GM18858 (cell line): ENCODE measurements at regions not wholly inside any gene's neighbourhood (a gene's known extent, or its start where the extent isn't known, plus 50 kb on each side); places are given as distances from the start of the nearest gene placed in this dataset.
"Not testable (repeated sequence)": the region's sequence is repeated elsewhere in the genome, so short reads cannot be mapped to it uniquely, and the experiment has no call there.

ENCODE experiments used
- ATAC-seq: cut with Tn5 transposase; IDR thresholded peaks from one replicate; pipeline ENCODE4 v1.9.1; 2021; ENCODE audit not compliant: unreplicated experiment

DNA sequence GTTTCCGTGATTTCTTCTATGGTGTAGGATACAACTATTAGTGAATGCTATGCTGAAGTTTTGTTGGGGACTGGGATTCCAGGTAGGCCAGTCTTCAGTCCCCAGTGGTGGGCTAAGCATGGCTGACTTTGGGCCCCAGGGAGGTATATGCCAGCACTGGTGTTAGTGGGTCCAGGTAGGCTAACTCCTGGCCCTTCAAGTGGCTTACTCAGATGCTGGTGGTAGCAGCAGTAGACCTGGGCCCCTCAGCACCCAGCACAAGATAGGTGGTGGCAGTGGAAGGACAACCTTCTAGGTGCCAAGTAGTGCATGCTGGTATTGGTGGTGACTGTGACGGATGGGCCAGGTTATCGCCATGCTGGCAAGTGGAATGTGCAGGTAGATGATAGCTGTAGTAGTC lies 955.1 kb downstream of the TMTC2 start:
- ATAC-seq = no peak

DNA sequence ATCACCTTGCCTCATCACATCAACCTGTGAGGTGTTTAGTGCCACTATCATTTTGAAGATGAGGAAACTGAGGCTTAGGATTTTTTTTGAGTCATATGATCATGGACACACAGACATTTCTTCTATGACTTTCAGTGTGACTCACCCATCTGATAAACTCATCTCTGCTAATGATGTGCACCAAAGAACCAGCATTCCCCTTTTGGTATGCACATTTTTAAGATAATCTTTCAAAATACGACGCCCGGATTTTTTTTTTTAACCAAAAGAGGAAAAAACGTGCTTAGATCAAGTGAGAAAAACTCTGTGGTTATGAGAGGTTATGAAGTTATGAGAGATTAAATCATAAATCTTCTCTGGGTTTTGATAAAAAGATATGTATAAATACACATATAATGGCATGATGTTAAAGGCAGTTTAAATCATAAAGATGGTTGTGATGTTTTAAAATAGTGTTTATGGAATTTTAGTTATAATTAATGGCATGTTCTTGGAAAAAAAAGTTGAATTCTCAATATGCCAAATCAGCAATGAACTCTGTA lies 948.1 kb downstream of the TMTC2 start:
- no peak for ATAC-seq

DNA sequence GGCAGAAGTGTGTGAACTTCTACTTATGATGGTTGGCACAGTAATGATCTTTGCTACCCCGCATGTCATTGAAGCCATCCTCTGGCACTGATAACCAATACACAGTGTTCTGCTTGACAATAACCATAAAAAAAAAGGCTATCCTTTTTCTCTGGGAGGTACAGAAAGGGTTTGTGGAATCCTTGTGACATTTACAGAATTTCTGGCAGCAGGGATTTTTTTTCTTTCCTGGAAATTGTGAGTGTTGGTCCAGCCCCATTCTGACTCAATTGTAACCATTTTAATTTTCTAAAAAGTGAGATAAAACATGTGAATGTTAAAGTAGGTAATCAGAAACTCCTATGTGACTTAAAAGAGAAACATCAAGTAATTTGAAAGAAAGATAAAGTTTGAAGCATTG lies 943.8 kb downstream of the TMTC2 start:
- ATAC-seq = no peak

DNA sequence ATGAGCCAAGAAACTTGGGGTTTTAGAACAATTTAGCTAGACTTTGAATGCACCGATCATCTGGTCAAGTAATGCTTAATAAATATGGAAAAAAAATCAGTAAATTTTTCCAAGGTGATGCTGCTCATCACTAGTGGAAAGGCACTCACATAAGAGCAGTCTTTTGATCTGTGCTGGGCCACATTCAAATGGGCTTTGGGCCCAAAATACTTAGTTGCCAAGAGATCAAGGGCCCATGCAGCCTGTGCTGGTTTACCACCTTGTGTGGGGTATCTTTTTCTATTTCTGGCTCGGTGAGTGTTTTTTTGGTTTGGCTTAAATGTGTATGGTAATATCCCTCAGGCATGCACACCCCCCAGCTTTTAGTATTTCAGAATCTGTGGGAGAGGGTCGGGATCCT lies 943.2 kb downstream of the TMTC2 start:
- ATAC-seq = no peak

DNA sequence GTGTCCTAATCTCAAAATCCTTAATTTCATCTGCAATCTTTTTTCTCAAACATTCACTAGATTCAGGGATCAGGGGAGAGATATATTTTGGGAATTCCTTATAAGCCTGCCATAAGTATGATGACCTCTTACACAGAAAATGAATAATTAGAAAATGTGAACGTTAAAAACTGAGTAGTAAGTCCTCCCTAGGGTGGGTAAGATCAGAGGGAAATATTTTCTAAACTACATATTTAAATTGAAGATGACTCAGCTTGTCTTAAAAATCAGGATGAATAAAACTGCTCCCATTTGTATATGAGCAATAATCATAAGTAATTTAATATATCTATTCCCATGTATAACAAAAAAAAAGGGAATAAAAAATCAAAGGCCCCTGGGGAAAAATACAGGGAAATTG lies 935.5 kb downstream of the TMTC2 start:
- no peak for ATAC-seq

DNA sequence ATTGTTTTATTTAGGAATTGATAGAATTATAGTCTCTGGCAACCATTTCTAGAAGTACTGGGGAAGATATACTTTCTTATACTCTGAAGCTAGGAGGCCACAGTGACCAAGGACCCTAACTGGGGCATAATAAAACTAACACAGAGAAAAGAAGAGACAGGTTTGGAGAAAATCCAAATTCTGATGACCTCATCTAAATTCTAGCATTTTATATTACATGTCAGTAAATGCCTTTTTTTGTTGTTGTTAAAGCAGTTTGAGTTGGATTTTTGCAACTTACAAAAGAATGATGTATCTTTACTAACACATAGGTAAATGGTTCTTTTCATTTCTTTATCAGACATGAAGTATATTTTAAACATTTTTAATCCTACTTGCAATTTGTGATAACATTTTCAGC lies 933.3 kb downstream of the TMTC2 start:
- no peak for ATAC-seq

DNA sequence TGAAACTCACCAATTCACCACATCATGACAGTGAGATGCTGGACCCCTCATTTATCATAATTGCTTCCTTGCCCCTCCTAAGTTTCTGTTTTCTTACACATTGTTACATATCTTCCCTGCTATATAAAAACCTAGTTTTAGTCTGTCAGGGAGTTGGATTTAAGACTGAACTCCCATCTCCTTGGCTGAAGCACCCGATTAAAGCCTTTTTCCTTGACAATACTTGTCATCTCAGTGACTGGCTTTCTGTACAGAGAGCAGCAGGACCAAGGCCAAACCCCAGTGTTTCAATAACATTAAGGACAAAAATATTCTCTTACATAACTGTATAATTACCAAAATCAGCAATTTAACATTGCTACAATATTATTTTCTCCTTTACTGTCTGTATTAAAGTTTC lies 928.4 kb downstream of the TMTC2 start:
- no peak for ATAC-seq

DNA sequence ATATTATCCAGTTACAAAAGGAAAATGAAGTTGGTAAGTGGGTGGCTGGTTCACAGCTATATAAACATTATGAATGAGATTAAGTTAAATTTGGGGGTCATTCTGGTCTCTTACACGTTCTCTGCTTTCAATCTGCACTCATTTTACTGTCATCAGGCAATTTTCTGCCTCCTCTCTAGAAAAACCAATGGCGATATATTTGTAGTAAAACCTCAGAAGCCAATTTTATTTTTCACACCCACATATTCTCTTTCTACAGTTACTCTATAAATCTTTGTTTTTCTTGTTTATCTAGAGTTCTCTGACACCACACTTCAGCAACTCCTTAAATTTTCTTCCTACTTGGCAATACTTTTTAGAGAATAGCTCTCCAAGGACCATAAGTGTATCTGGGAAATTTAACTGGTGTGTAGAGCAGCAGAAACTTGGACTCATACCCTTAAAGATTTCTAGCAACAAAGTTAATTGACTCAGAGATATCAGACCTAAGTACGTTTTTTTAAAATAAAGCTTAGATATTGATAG lies 926.9 kb downstream of the TMTC2 start:
- ATAC-seq = no peak

DNA sequence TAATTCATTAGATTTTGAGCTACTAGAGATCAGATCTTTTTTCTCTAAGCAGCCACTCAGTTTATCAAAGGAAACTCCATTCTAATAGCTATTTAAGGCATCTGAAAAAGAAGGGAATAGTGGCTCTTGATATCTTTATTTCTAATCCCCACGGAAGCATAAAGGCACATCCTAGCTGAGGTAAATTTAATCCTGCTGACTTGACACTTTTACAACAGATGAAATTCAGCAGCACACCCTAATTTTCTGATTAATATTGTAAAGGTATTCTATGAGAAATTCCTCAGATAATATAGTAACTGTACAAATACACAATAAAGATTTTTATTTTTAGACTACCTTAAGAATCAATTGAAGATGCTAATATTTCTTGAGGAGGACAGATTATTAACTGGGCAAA lies 916.4 kb downstream of the TMTC2 start:
- no peak for ATAC-seq

DNA sequence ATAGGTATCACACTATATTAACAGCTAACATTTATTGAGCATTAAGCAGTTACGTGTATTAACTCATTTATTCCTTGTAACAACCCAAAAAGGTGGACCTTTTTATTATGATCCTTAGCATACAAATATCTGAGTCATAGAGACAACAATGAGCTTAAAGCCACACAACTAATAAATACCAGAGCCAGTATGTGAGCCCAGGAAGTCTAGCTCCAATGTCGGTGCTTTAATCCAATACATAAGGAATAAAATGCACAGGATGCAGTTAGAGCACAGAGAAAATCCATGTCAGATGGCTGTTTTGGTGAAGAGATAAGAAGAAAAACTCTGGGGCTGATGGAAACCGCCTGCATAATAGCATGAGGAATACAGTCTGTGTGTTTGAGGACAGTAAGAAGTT lies 888.6 kb downstream of the TMTC2 start:
- ATAC-seq = no peak

DNA sequence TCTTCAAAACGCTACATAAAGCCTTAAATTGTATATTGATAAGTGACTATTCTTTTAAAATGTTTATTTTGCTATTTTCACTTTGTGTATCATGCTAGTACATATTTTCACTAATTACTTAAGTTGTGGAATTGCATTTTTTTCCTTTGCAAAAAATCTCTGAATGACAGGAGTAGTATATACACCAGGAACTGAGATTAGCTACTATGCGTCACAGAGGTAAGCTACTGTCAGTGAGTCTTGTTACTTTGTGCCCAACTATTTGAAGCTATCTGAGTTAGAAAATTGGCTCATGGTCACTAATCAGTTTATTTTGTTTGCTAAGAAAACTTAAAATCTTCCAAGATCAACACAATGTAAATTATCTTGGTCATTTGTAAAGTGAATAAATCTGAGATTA lies 887.4 kb downstream of the TMTC2 start:
- ATAC-seq = no peak

DNA sequence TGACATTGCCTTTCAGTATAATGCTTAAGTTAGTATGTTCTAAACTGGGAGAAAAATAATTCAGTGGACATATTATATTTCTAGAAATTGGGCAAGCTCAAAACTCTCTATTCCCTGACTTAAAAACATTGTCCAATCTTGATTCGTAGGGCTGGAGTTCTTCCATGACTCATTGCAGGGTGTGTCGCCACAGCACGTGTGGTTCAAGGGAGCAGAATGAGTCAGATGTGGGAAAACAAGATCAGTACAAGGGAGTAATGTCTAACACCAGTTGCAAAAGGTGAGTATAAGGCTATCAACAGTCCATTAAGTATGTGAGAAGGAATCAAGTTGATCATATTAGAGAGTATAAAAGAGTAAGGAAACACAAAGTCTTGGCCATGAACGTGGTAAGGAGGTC lies 887.0 kb downstream of the TMTC2 start:
- no peak for ATAC-seq

DNA sequence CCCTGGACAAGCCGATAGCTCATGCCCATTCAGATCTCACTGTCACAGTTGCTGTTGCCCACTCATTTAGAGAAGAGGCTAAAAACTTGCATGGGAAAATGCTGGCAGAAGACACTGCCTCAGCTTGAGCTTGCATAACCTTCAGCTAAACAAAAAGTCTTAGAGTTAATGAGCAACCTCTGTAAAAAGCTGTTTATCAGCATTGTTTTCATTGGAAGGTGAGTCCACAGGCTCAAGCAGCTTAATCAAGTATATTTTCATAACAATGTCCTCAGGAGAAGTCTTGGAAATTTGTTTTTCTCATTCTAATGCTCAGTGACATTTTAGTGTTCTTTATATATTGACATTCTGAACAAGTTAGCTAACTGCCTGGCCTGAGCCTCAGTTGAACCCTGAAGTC lies 872.9 kb downstream of the TMTC2 start:
- ATAC-seq = no peak

DNA sequence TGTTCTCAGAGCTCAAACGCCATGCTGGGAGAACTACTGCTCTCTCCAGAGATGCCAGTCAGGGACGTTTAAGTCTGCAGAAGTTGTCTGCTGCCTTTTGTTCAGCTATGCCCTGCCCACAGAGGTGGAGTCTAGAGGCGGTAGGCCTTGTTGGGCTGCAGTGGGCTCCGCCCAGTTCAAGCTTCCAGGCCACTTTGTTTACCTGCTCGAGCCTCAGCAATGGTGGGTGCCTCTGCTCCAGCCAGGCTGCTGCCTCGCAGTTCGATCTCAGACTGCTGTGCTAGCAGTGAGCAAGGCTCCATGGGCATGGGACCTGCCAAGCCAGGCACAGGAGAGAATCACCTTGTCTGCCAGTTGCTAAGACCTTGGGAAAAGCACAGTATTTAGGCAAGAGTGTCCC lies 869.3 kb downstream of the TMTC2 start:
- not testable (repeated sequence) for ATAC-seq

DNA sequence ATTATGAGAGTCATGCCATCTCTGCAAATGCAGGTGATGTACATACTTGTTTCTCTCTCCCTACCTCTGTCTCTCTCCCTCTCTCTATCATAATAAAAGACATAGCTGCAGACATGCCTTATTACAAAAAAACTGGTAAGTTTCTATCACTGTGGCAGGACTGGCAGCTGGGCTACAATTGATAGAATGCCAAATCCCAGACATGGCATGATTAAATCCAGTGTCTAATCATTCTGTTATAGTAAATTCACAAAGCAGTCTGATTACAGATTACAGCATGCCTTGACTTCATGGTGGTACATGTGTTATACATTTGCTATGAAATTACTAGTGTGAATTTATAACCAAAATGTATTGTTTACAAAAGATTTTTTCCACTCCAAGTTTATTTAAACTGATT lies 854.7 kb downstream of the TMTC2 start:
- ATAC-seq = no peak

DNA sequence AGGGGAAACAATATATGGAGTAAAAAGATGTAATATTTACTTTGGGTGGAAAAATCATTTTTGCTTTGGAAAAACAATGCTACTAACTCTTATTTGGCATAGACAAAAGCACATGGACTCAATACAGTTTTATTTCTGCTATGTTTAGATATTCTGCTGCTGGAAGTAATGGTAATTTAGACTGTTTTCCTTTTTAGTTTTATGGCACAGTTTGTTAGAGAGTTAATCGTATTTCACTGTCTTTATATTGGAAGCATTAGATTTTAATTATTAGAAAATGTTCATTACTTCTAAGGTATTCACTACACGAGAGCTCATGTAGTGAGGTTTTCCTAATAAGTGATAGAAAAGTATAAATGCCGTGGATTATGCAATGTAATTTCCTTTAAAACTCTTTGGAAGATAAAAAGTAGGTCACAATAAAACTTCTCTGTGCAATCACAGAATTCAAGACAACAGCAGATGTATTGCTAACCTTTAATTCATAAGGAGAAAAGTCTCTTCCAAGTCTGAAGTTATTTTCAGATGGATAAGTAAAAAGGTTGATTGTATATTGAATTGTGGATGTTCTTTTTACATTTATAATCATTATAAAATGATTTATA lies 851.8 kb downstream of the TMTC2 start:
- ATAC-seq = no peak

DNA sequence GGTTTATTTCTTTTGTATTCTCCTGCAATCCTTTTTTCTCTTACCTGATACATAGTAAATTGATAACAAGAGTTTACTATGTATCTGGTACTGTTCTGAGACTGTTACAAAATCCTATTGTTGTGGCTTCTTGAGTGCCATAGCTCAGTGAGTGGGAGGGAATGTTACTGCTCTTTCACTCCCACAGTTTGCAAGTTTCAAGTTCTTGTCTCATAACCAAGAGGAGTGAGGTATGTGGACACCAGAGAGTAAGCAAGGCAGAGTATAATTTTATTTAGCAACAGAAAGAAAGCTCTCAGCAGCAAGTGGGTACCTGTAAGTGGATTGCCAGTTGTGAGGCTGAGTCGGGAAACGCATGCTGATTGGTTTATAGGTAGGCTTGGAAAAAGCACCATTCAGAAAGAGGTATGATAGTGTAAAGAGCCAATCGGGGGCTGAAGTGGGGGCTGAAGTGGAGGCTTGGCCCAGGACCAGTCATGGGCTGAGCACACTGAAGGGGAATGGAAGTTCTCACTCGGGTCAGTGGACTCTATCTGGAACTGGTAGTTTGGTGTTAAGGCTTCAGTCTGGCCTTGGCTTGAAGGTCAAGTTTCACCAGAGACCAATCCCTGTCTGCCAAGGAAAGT lies 850.8 kb downstream of the TMTC2 start:
- ATAC-seq = no peak

DNA sequence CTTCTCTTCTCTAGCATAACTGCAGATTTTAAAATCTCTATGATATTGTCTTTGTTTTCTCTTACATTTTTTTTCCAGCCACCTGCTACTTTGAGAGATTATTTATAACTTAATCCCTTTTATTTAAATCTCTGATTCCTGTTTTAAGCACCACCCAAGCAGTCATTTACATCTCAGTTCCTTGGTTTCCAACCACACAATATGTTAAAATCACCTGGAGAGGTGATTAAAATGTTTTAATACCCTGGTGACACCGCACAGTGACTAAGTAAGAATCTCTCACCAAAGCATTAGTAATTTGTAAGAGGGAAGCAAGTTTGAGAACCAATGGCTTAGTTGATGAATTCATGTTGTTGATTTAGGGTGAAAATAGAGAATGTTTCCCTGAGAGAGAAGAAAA lies 849.8 kb downstream of the TMTC2 start:
- ATAC-seq = no peak

DNA sequence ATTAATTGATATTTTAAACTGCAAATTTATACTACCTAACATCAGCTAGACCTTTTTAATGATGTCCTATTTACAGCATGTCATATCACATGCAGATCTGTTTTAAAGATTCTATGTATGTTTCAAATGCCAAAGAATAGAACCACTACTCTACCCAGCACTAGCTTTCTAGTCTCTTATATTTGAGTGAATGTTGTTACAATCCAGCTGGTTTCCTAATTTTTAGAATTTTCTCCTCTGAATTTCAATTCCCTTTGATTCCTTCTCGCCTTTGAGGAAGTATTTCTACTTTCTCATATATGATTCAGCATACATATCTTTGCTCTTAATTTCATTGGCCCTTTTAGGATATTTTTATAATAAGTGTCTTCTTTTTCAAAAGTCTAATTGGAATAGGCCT lies 841.9 kb downstream of the TMTC2 start:
- no peak for ATAC-seq

DNA sequence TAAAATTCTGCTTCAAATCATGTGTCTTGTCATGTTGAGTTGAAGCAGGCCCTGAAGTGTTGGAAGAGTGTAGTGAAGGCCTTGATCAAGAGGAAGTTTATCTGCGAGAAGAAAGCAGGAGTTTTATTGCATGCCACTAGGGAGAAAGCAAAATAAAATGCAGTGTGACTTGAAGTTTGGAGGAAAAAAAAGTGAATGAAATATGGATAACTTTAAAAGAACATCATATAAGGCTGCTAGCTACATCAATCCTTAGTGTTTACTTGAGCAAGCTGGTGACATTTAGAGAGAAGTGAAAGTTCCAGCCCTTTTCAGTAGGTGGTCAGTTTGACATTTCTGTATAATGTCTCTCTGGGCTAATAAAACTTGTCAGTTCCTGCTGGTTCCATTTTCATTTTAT lies 841.1 kb downstream of the TMTC2 start:
- no peak for ATAC-seq

DNA sequence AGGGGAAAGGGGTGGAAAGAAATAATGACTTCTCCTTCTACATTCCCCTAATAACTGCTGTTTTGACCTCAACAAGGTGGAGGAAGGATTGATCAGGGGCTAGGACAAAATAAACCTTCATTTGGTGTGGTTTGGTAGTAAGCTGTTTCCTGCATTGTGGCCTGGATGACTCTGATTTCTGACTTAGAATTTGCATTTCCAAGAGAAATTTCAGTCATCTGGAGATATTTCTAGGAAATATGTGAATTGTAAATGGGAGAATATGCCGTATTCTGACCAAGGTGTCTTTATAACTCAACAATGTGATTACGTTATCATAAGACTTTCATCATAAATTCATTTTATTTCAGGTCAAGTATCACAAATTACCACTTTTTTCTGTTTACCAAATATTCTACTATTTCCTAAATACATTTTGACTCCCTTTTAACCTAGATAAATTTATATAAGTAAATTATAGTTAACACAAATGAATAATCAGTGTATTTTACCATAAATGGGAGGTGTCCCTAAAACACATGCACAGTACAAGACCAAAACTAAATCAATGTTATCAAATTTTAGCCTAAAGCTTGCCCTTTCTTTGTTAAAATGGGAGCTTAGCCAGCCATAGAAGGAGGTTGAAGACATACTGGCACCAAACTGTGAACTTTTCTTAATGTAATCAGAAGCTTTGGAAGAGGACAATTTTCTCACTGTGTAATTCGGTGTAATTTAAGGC lies 828.8 kb downstream of the TMTC2 start:
- ATAC-seq = no peak

DNA sequence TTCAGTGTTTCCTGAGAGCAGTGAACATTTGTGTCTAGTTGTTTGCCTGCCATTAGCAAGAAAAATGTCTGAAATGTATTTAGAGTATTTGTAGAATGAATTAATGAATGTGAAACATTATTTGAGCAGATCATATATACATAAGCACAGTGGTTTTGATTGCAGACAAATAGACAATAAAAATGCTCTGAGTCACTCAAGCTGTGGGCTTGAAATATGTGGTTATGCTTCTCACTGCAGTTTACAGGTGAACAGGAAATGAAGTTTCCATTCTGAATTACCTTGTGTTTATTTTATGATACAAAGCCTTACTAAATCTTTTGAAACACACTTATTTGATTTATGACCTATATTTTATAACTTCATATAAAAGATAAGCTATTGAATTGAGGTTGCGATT lies 827.7 kb downstream of the TMTC2 start:
- ATAC-seq = no peak
